ENCODE measurements at regions not wholly inside any gene's neighbourhood (a gene's known extent, or its start where the extent isn't known, plus 50 kb on each side); places are given as distances from the start of the nearest gene placed in this dataset.

- Histone ChIP-seq H3K27ac (no peak overlapping the region), H3K4me3 (no peak overlapping the region), H3K27me3 (no peaks in the 10 kb centered on the region), H3K36me3 (no peaks in the 10 kb centered on the region), H3K4me1 (peaks cover 0 to 6% (median 0%) of the 10 kb centered on the region in 3 donors), H3K9me3 (no peaks in the 10 kb centered on the region)
- no peak for TF ChIP-seq POLR2A (IDR thresholded peaks at IDR 0.05)
- no peak for TF ChIP-seq CTCF (IDR thresholded peaks at IDR 0.05)
- WGBS, 2 donors = 74 to 79% methylated on average over 3 of the region's 4 CpGs
- no peak for DNase-seq
- intact Hi-C loops (cut with DNase I) = no loop called here
These were observed 50.4 kb upstream of the LCLAT1 start for GRCh38 chr2:30396436-30397232.
